H1 (cell line): ENCODE measurements at regions not wholly inside any gene's neighbourhood (a gene's known extent, or its start where the extent isn't known, plus 50 kb on each side); places are given as distances from the start of the nearest gene placed in this dataset.

Experiments
- KDM4A ChIP-seq: IDR thresholded peaks from one replicate; pipeline ENCODE4 v1.7.1; 2012; ENCODE audit warnings: low read depth, mild to moderate bottlenecking, moderate library complexity, low read length, inconsistent platforms; ENCODE audit not compliant: severe bottlenecking
- NANOG ChIP-seq: IDR thresholded peaks from 2 replicates; pipeline ENCODE4 v1.6.1; 2011; ENCODE audit warnings: low read length, low read depth, mild to moderate bottlenecking, inconsistent platforms; ENCODE audit not compliant: insufficient read depth, poor library complexity, severe bottlenecking
- POLR2A ChIP-seq, 2 experiments: IDR thresholded peaks; 1 replicate in 1 of 2; 2 replicates in 1 of 2; pipeline ENCODE4 v1.6.1; 2011; ENCODE audit warnings: low read depth in 2 of 2, low read length in 2 of 2, mild to moderate bottlenecking in 2 of 2; ENCODE audit errors: control extremely low read depth in 1 of 2
- POLR2AphosphoS5 ChIP-seq: IDR thresholded peaks from 2 replicates; pipeline ENCODE4 v1.6.1; 2011; ENCODE audit warnings: low read depth, low read length
- TF ChIP-seq, protein P1 (sequence below), 3 experiments: IDR thresholded peaks; 1 replicate in 2 of 3; 2 replicates in 1 of 3; pipeline versions ENCODE4 v1.5.1 to v1.6.1; 2011; ENCODE audit warnings: low read length in 3 of 3, mild to moderate bottlenecking in 3 of 3, inconsistent platforms in 2 of 3, low read depth in 1 of 3, moderate library complexity in 1 of 3; ENCODE audit not compliant: insufficient read depth in 1 of 3; ENCODE audit errors: control extremely low read depth in 1 of 3
- TF ChIP-seq, protein P2 (sequence below): IDR thresholded peaks from 2 replicates; pipeline ENCODE4 v1.6.1; 2012; ENCODE audit warnings: inconsistent platforms

DNA sequence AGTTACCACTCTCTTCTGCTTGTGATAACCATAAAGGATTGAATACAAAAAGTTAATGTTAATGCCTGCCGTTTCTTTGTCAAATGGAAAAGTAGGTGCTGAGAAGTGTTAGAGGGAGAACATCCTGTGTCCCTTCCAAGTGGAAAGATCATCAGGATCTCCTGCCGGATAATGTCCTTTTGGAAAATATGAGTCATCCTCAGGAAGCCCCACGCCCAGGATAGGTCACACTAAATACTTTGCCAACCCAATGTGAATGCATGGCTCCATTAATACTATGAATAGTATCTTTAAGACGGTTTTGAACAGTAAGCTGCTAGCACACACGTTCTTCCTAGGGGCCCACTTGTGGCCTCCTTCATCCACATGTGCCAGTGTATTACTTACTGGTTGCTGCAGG, 279.5 kb downstream of the ZNF326 start:
- TF ChIP-seq POLR2AphosphoS5 (no peak), POLR2A (IDR thresholded peaks at IDR 0.05; ENCODE audit: control extremely low read depth in 1 of 2, low read depth in 2 of 2, low read length in 2 of 2) (no peak), NANOG (no peak), KDM4A (no peak)
- TF ChIP-seq, protein P1, sequence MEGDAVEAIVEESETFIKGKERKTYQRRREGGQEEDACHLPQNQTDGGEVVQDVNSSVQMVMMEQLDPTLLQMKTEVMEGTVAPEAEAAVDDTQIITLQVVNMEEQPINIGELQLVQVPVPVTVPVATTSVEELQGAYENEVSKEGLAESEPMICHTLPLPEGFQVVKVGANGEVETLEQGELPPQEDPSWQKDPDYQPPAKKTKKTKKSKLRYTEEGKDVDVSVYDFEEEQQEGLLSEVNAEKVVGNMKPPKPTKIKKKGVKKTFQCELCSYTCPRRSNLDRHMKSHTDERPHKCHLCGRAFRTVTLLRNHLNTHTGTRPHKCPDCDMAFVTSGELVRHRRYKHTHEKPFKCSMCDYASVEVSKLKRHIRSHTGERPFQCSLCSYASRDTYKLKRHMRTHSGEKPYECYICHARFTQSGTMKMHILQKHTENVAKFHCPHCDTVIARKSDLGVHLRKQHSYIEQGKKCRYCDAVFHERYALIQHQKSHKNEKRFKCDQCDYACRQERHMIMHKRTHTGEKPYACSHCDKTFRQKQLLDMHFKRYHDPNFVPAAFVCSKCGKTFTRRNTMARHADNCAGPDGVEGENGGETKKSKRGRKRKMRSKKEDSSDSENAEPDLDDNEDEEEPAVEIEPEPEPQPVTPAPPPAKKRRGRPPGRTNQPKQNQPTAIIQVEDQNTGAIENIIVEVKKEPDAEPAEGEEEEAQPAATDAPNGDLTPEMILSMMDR (IDR thresholded peaks at IDR 0.05; ENCODE audit: control extremely low read depth in 1 of 3, insufficient read depth in 1 of 3, low read depth in 1 of 3, low read length in 3 of 3): no peak
- TF ChIP-seq, protein P2, sequence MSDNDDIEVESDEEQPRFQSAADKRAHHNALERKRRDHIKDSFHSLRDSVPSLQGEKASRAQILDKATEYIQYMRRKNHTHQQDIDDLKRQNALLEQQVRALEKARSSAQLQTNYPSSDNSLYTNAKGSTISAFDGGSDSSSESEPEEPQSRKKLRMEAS: no peak
